Esophagus squamous epithelium (tissue), 5 donors: ENCODE measurements at regions not wholly inside any gene's neighbourhood (a gene's known extent, or its start where the extent isn't known, plus 50 kb on each side); places are given as distances from the start of the nearest gene placed in this dataset.

Experiments
- DNase-seq: peaks from one replicate; lab custom pipeline; 2025; lab: John Stamatoyannopoulos, UW
- H3K27ac ChIP-seq, 4 donors: fragments of 200-600 bp; sonication (generic); one replicate each; pipeline ENCODE4 v1.5.1; 2016 to 2019; ENCODE audit warnings: mild to moderate bottlenecking in 1 of 4
- H3K27me3 ChIP-seq, 4 donors: fragments of 200-600 bp; sonication (generic); 1 replicate in 3 of 4; 2 replicates in 1 of 4; pipeline versions ENCODE4 v1.5.1 to v1.6.0; 2017 to 2021; ENCODE audit warnings: antibody characterized with exemption in 1 of 4
- H3K36me3 ChIP-seq, 3 donors: fragments of 200-600 bp; sonication (generic); one replicate each; pipeline ENCODE4 v1.5.1; 2016 to 2019
- H3K4me1 ChIP-seq, 3 donors: fragments of 200-600 bp; sonication (generic); one replicate each; pipeline ENCODE4 v1.5.1; 2017 to 2019
- H3K4me3 ChIP-seq, 4 donors: fragments of 200-600 bp; sonication (generic); 1 replicate in 3 of 4; 2 replicates in 1 of 4; pipeline ENCODE4 v1.5.1; 2016 to 2019; ENCODE audit warnings: mild to moderate bottlenecking in 2 of 4, moderate library complexity in 1 of 4
- H3K9me3 ChIP-seq, 3 donors: fragments of 200-600 bp; sonication (generic); one replicate each; pipeline ENCODE4 v1.5.1; 2016 to 2019
- CTCF ChIP-seq, 6 experiments: fragments of 450-650 bp in 4 of 6; fragments of 200-600 bp in 2 of 6; sonication (generic) in 2 of 6; IDR thresholded peaks; one replicate each; pipeline ENCODE4 v1.5.1; 2016 to 2019; ENCODE audit warnings: antibody characterized with exemption in 6 of 6, mild to moderate bottlenecking in 4 of 6, moderate library complexity in 4 of 6
- POLR2A ChIP-seq, 4 donors: fragments of 450-650 bp; IDR thresholded peaks; one replicate each; pipeline ENCODE4 v1.6.1; 2017; ENCODE audit warnings: antibody characterized with exemption in 4 of 4, mild to moderate bottlenecking in 4 of 4, moderate library complexity in 3 of 4
- WGBS, 2 donors: methylation state at CpG; one replicate each; pipeline ENCODE4 v1.1.5; 2018; 5-methylcytosine and 5-hydroxymethylcytosine counted together
- intact Hi-C: fragments of 100-400 bp; cut with DNase I; formaldehyde crosslinking; loops from one replicate; pipeline ENCODE4 v1.15.0; 2022
- donor health status: DM: yes; HTN: yes; CAD: no.

DNA sequence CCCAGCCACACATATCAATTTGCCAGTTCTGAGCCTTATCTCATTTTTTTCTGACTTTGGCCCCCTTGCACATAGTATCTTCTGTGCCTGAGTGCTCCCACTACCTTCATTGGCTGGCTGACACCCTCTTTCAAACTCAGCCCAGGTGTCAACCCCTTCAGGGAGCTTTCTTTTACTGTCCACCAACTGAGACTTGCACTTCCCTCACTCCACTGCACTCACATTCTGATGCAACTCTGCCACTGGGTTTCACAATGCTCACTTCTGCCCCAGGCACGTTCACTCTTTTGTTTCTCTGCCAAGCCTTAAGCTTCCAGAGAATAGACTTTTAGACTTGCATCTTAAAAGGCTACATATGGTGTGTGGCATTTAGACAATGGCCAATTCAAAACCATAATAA, 101.5 kb upstream of the CBLB start:
- no peak overlapping the region for H3K27ac ChIP-seq
- intact Hi-C loops, result no loop called here
- 7 to 19% methylated on average over 1 of the region's 1 CpG for WGBS, 2 donors

GRCh38 chr3:105972069-105972468, 103.3 kb upstream of the CBLB start:
- H3K27ac ChIP-seq, result no peak overlapping the region
- WGBS, 2 donors, result 0% methylated on average over 1 of the region's 1 CpG
- H3K36me3 ChIP-seq, result no peaks in the 10 kb centered on the region
- TF ChIP-seq POLR2A (IDR thresholded peaks at IDR 0.05) (no peak), CTCF (IDR thresholded peaks at IDR 0.05) (no peak)
- H3K27me3 ChIP-seq, result no peaks in the 10 kb centered on the region
- intact Hi-C loops, result no loop called here
- no peak overlapping the region for H3K4me3 ChIP-seq
- peaks cover 0 to 15% (median 6%) of the 10 kb centered on the region in 3 donors for H3K9me3 ChIP-seq
- peaks cover 0 to 17% (median 0%) of the 10 kb centered on the region in 3 donors for H3K4me1 ChIP-seq
- DNase-seq, result no peak

More for the DNA sequence above, 101.5 kb upstream of the CBLB start:
- Histone ChIP-seq H3K36me3 (no peaks in the 10 kb centered on the region), H3K27me3 (no peaks in the 10 kb centered on the region), H3K4me3 (no peak overlapping the region), H3K9me3 (peaks cover 0 to 15% (median 6%) of the 10 kb centered on the region in 3 donors), H3K4me1 (peaks cover 0 to 24% (median 5%) of the 10 kb centered on the region in 3 donors)
- no peak for DNase-seq
- TF ChIP-seq POLR2A (IDR thresholded peaks at IDR 0.05), result no peak
- TF ChIP-seq CTCF (IDR thresholded peaks at IDR 0.05), result no peak

DNA sequence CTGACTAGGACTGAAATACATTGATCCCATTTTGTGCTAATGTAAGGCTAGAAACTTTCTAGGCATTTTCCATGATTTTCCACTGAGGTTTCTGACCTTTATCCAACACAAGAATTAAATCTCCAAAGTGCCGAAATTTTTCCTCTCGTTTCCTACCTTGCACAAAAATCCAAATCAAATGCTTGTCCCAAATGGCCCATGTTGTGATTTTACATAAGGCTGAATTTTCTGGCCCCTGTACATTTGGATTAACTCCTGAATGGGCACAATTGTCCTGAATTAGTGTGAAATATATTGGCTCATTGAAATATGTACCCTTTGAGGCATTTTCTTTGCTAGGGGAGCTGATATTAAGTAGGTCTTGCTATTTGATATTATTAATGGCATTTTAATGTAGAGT, 105.6 kb upstream of the CBLB start:
- no peak for DNase-seq
- WGBS, 2 donors, result 79 to 85% methylated on average over 2 of the region's 2 CpGs
- Histone ChIP-seq H3K36me3 (no peaks in the 10 kb centered on the region), H3K27ac (no peak overlapping the region), H3K4me1 (peaks cover 0 to 14% (median 0%) of the 10 kb centered on the region in 3 donors), H3K27me3 (no peaks in the 10 kb centered on the region), H3K9me3 (peaks cover 0 to 15% (median 6%) of the 10 kb centered on the region in 3 donors), H3K4me3 (no peak overlapping the region)
- TF ChIP-seq CTCF (IDR thresholded peaks at IDR 0.05), result no peak
- no peak for TF ChIP-seq POLR2A (IDR thresholded peaks at IDR 0.05)
- intact Hi-C loops, result no loop called here

- TF ChIP-seq POLR2A (IDR thresholded peaks at IDR 0.05), result no peak
- Histone ChIP-seq H3K4me1 (peaks cover 0 to 7% (median 0%) of the 10 kb centered on the region in 3 donors), H3K27me3 (no peaks in the 10 kb centered on the region), H3K27ac (no peak overlapping the region), H3K36me3 (no peaks in the 10 kb centered on the region), H3K4me3 (no peak overlapping the region), H3K9me3 (peaks cover 0 to 12% (median 6%) of the 10 kb centered on the region in 3 donors)
- no peak for DNase-seq
- WGBS, 2 donors, result 33 to 42% methylated on average over 2 of the region's 2 CpGs
- intact Hi-C loops, result no loop called here
These were observed 107.4 kb upstream of the CBLB start for GRCh38 chr3:105976196-105976595.

DNA sequence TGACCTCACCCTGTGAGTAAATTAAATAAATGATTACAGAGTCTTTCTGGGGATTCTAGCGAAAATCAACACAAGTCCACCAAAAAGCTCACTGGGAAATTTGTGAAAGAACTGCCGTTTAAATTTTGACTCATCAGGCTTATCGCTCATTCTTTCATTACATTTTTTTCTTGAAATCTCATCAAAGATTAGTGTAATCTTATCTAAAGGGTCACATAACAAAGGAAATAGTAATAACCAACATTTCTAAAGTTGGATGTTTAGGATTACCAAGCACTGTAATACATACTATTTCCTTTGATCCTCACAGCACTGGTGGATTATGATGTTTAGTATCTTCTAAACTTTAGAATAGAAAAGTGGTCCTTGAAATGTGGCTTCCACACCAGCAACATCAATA, 111.1 kb upstream of the CBLB start:
- no peaks in the 10 kb centered on the region for H3K36me3 ChIP-seq
- 61 to 67% methylated on average over 3 of the region's 3 CpGs for WGBS, 2 donors
- H3K4me3 ChIP-seq, result no peak overlapping the region
- H3K27me3 ChIP-seq, result no peaks in the 10 kb centered on the region
- H3K9me3 ChIP-seq, result peaks cover 0 to 7% (median 0%) of the 10 kb centered on the region in 3 donors
- TF ChIP-seq POLR2A (IDR thresholded peaks at IDR 0.05) (no peak), CTCF (IDR thresholded peaks at IDR 0.05) (no peak)
- DNase-seq, result no peak
- H3K4me1 ChIP-seq, result peaks cover 0 to 7% (median 0%) of the 10 kb centered on the region in 3 donors
- intact Hi-C loops, result no loop called here
- H3K27ac ChIP-seq, result no peak overlapping the region

GRCh38 chr3:105982207-105982606, 113.4 kb upstream of the CBLB start:
- Histone ChIP-seq H3K27me3 (no peaks in the 10 kb centered on the region), H3K9me3 (peaks cover 0 to 7% (median 0%) of the 10 kb centered on the region in 3 donors), H3K27ac (no peak overlapping the region), H3K36me3 (no peaks in the 10 kb centered on the region), H3K4me1 (no peaks in the 10 kb centered on the region), H3K4me3 (no peak overlapping the region)
- no peak for DNase-seq
- intact Hi-C loops, result no loop called here
- TF ChIP-seq POLR2A (IDR thresholded peaks at IDR 0.05), result no peak
- no peak for TF ChIP-seq CTCF (IDR thresholded peaks at IDR 0.05)
- 93 to 96% methylated on average over 1 of the region's 1 CpG for WGBS, 2 donors
